ENCODE measurements at regions not wholly inside any gene's neighbourhood (a gene's known extent, or its start where the extent isn't known, plus 50 kb on each side); places are given as distances from the start of the nearest gene placed in this dataset.
"Not testable (repeated sequence)": the region's sequence is repeated elsewhere in the genome, so short reads cannot be mapped to it uniquely, and the experiment has no call there.

DNA sequence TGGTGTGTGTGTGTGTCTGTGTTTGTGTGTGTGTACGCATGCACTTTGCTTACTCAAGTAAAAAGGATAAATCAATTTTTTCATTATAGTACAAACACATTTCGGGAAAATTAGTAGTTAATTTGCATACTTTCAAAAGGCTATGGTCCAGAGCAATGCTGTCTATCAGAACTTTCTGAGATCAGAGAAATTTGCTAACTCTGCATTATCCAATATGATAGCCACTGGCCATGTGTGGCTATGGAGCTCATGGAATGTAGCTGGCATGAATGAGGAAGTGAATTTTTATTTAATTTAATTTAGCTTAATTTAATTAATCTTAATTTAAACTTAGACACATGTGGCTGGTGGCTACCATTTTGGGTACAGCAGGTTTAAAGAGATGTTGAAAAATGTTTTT, 289.6 kb downstream of the MAT2B start:
- no peak for DNase-seq

DNA sequence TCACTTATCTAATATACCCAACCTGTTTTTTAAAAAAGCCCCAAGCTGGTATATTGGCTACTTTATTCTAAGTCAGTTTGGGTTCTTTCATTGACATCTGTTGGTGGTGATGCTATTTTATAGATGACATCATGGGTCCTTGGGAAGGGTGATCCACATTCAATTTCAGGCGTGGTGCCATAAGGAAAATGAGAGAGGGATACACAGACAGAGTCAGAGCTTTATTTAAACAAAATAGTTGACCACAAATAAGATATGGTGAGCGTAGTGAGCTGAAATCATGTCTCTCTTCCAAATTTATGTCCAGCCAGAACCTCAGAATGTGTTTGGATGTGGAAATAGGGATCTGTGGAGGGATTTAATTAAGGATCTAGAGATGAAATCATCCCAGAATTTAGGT, 302.4 kb downstream of the MAT2B start:
- DNase-seq, result no peak

- DNase-seq, result no peak
Measured at GRCh38 chr5:163809473-163809872, 304.1 kb downstream of the MAT2B start.

DNA sequence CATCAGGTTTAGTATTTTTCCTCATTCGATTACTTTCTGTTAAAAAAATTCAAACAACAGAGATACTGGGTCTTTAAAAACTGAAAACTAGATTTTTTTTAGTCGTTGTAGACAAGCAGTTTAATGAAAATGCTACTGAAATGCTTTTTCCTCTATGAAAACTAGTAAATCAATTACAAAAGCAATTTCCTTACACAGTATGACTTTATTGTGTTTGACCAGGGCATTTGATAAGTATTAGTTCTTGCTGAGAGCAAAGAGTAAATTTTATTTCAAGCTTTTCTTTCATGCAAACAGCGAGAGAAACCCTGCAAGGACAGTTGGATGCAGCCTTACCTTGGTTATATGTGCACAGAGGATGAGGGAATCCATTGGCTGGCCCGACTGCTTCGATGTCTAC, 308.5 kb downstream of the MAT2B start:
- no peak for DNase-seq

DNA sequence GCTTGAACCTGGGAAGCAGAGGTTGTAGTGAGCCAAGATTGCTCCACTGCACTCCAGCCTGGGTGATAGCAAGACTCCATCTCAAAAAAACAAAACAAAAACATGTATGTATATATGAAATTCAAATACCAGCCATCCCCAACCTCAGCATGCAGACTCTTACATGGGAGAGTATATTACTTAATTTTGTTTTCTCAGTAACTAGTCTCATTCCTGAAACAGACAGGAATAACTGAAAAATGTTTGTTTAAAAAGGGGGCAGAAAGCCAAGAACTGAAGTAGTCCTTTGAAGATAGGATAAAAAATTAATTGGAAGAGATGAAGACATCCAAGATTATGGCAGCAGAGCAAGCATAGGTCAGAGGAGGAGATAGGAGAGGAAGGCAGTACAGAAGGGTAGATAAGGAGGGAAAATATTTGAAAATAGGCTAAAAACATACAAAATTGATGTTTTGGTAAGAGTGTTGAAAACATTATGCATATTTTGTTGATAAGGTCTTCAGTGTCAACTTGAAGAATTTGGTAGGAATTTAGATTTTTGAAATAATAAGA, 309.9 kb downstream of the MAT2B start:
- DNase-seq, result no peak

DNA sequence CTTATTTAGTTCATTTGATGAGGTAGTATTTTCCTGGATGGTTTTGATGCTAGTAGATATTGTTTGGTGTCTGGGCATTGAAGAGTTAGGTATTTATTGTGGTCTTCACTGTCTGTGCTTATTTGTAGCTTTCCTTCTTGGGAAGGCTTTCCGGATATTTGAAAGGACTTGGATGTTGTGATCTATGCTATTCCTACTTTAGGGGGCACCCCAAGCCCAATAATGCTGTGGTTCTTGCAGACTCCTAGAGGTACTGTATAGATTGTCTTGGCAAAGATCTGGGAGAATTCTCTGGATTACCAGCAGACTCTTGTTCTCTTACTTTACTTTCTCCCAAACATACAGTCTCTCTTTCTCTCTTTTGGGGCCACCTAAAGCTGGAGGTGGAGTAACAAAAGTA, 315.7 kb downstream of the MAT2B start:
- no peak for DNase-seq

DNA sequence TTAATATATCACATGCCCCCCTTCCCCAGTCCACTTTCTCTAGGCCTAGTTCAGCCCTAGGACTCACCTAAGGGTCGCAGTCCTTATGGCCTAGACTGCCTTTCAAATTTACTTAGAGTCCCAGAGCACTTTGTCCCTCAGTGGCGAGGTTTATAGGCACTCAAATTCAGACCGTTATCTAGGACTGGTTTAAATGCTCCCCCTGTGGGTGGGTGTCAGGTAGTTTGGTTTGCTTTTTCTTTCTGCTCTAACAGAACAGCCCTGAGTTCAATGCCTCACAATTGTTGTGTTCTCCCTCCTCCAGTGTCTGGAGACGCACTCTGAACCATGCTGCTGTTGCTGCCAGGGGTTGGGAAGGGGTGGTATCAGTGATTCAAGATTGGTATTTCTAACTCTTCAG, 317.1 kb downstream of the MAT2B start:
- DNase-seq, result no peak

DNA sequence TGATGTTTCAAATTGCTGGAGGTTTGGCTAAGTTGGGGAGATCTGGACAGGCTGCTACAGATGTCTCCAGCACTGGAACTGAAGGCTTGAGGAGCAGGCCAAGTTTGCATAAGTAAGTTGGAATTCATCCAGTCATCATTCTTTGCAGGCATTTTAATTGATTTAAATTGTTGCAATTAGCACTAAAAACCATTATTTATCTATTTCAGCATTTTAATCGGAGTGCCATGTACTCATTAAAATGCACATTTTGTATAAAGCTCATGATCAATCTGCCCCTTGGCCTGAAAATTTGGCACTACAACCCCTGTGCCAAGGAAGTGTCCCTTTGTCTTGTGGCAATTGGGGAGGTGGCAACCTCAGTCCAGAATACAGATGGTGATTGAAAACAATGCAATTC, 320.2 kb downstream of the MAT2B start:
- no peak for DNase-seq

GRCh38 chr5:163826201-163826600, 320.8 kb downstream of the MAT2B start:
- DNase-seq, result no peak

DNA sequence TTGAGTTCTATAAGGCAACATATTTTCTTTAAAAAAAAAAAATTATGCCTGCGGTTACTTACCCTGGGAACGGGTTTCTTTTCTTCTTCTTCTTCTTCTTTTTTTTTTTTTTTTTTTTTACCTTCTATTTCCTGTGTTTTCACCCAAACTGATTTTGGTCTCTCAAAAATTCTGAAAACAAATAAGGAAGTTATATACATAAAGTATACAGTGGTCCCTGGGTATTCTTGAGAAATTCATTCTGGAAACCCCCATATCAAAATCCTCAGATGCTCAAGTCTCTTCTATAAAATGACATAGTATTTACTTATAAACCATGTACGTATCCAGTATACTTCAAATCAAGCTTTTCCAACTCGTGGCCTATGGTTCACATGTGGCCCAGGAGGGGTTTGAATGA, 326.7 kb downstream of the MAT2B start:
- DNase-seq, result no peak

DNA sequence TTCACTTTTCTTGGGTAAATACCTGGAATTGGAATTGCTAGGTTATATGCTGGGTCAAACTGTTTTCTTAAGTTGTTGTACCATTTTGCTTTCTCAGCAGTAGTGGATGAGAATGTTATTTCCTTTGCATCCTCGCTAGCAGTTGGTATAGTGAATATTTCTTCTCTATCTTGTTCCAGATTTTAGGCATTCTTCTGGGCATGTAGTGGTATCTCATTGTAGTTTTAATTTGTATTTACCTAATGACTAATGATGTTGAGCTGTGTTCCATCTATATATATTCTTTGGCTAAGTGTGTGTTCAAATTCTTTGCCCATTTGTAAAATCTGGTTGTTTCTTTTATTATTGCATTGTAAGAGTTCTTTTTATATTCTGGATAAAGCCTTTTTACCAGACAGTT, 333.3 kb downstream of the MAT2B start:
- DNase-seq, result no peak

GRCh38 chr5:163846512-163846911, 341.1 kb downstream of the MAT2B start:
- no peak for DNase-seq

GRCh38 chr5:163855754-163856153, 350.3 kb downstream of the MAT2B start:
- no peak for DNase-seq

- no peak for DNase-seq
Measured at GRCh38 chr5:163861670-163862069, 356.3 kb downstream of the MAT2B start.

- DNase-seq, result no peak
Measured at GRCh38 chr5:163867324-163867723, 361.9 kb downstream of the MAT2B start.

DNA sequence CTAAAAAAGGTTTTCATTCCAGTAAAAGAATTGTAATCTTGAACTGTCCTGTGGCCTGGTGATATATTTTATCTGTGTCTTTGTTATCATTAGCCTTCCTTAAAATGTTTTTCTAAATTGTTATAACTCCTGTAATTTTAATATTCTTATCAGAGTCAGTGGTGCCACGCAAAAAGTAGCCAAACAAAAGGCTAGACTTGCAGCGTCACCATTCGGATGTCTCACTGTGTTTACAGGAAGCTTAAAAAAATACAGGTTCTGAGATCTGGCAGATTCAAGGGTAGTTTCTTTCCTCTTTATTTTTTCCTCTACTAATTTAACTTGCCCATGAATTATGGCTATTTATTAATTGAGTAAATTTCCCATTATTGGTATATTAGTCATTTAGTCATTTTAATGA, 362.3 kb downstream of the MAT2B start:
- DNase-seq, result no peak

DNA sequence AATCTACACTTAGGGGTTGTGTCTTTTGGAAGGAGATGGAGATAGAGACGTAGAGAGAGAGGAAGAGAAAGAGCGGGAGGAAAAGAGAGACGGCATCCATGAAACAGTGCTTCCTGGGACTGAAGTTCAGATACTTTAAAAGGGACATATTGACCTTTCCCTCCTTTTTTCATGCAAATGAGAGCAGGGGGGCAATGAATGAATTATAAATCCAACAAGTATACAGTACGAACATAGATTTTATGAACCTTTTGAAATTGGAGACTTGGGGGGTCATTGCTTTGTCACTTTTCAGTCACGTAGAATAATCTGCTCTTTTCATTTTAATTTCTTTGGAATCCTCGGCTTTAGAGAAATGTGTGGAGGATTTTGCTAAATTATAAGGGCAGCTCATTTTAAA, 364.2 kb downstream of the MAT2B start:
- DNase-seq, result no peak

- no peak for DNase-seq
Measured at GRCh38 chr5:163870441-163870840, 365.0 kb downstream of the MAT2B start.

- no peak for DNase-seq
Measured at GRCh38 chr5:163874431-163874830, 369.0 kb downstream of the MAT2B start.

DNA sequence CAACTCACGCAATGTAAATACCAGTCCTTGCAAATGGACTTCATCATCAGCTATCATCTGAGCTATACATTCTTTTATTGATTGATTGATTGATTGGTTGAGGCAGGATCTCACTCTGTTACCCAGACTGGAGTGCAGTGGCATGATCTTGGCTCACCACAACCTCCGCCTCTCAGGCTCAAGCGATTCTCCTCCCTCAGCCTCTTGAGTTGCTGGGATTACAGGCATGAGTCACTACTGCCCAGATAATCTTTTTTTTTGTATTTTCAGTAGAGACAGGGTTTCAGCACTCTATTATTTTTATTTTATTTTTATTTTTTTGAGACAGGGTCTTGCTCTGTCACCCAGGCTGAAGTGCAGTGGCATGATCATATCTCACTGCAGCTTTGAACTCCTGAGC, 369.5 kb downstream of the MAT2B start:
- not testable (repeated sequence) for DNase-seq

DNA sequence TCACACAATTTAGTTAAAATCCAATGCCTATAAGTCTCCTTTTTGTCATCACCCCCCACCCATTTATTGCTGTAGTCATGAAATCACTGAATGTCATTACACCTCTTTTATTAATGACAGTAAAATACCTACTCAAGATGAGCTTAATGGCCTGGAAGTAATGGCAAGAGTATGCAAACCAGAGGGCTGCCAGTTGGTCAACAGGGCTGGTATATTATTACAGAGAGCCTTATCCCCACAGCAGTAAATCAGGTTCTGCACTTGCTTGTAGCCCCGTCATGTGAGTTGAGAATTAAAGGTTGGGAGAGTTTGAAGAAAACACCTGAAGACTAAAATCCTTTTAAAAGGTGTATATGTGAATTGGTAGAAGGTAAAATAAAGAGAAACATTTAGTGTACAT, 372.4 kb downstream of the MAT2B start:
- DNase-seq, result no peak

DNA sequence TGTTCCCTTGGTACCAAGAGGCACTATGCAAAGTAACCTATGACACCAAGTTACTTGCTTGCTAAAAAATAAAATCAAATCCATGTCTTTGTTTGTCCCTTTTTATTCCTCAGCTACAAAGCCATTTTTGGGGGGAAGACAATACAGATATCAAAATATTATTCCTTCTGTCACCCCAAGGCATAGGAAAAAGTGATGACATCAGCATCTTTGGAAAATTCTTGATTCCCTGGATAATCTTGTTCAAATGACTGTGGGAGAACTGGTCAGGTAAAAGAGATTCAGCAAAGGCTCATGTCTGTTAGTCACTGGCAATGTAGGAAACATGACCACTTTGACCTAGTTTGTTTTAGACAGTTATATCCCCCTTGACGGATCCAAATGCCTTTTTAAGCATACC, 373.1 kb downstream of the MAT2B start:
- DNase-seq, result no peak

- DNase-seq, result no peak
Measured at GRCh38 chr5:163880302-163880701, 374.9 kb downstream of the MAT2B start.

DNA sequence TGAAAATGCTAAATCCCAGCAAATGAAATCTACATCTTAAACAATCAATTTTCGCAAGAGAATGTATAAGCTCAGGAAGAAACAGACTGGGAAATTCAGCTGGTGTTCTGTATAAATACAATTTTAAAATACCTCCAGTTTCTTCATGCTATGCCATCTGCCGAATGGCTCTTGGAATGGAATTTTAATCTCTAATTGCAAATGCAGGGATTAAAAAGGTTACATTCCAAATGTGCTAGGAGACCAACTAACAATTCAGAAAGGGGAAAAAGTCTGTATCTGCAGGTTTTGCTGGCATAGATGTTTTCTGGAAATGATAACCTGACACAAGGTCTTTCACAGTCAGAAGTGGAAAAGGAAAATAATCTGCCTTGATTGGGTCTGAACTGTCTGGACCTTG, 379.7 kb downstream of the MAT2B start:
- no peak for DNase-seq

GRCh38 chr5:163887854-163888253, 382.4 kb downstream of the MAT2B start:
- DNase-seq, result no peak

GRCh38 chr5:163888366-163888765, 382.9 kb downstream of the MAT2B start:
- no peak for DNase-seq
